ENCODE measurements at regions not wholly inside any gene's neighbourhood (a gene's known extent, or its start where the extent isn't known, plus 50 kb on each side); places are given as distances from the start of the nearest gene placed in this dataset.
A peak's percentile ranks its signal among the peaks of the same experiment; 100 is the strongest.

GRCh38 chr2:120439637-120440384 is 93.9 kb downstream of the INHBB start:
- 91 to 93% methylated on average over 19 of the region's 19 CpGs for WGBS, 2 donors
- intact Hi-C loops (cut with DNase I) = no loop called here
- Histone ChIP-seq H3K9me3 (no peaks in the 10 kb centered on the region), H3K27ac (no peak overlapping the region), H3K4me1 (peaks cover 11 to 13% of the 10 kb centered on the region in 2 donors), H3K4me3 (replicated peaks in 1 of 3) (no peak overlapping the region), H3K36me3 (no peaks in the 10 kb centered on the region), H3K27me3 (no peaks in the 10 kb centered on the region)
- TF ChIP-seq CTCF (IDR thresholded peaks at IDR 0.05) (no peak), POLR2A (IDR thresholded peaks at IDR 0.05) (no peak)
- no peak for DNase-seq

GRCh38 chr2:120440521-120441350 is 94.8 kb downstream of the INHBB start:
- DNase-seq = no peak
- Histone ChIP-seq H3K36me3 (no peaks in the 10 kb centered on the region), H3K27ac (no peak overlapping the region), H3K9me3 (no peaks in the 10 kb centered on the region), H3K27me3 (no peaks in the 10 kb centered on the region), H3K4me1 (peaks cover 13 to 16% of the 10 kb centered on the region in 2 donors), H3K4me3 (replicated peaks in 1 of 3) (no peak overlapping the region)
- TF ChIP-seq CTCF (IDR thresholded peaks at IDR 0.05) (no peak), POLR2A (IDR thresholded peaks at IDR 0.05) (no peak)
- intact Hi-C loops (cut with DNase I) = no loop called here
- WGBS, 2 donors = 93 to 95% methylated on average over 14 to 17 of the region's 17 CpGs

DNA sequence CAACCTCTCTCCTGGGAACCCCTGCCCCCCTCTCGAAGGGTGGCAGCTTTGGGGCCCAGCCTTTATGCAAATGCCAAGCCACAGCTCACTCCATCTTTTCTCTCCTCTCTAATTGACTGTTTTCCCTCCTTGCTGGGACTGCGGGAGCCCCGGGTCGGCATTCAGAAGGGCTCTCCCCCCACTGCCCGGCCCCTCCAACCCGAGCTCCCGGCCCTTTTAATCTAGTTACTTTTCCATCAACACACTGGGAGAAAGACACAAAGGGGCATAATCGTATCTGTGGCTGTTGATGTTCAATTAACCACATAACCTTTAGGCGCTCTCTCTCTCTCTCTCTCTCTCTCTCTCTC is 95.4 kb downstream of the INHBB start:
- TF ChIP-seq CTCF (IDR thresholded peaks at IDR 0.05) (no peak), POLR2A (IDR thresholded peaks at IDR 0.05) (no peak)
- Histone ChIP-seq H3K27ac (no peak overlapping the region), H3K36me3 (no peaks in the 10 kb centered on the region), H3K27me3 (no peaks in the 10 kb centered on the region), H3K4me1 (peaks cover 13 to 16% of the 10 kb centered on the region in 2 donors), H3K9me3 (no peaks in the 10 kb centered on the region), H3K4me3 (replicated peaks in 1 of 3) (no peak overlapping the region)
- WGBS, 2 donors = 79 to 86% methylated on average over 9 of the region's 9 CpGs
- intact Hi-C loops (cut with DNase I) = no loop called here
- DNase-seq = no peak

- intact Hi-C loops (cut with DNase I) = no loop called here
Observed at GRCh38 chr2:120441744-120442471, 96.0 kb downstream of the INHBB start.

More at GRCh38 chr2:120441744-120442471, 96.0 kb downstream of the INHBB start:
- no peak overlapping the region for H3K27ac ChIP-seq
- WGBS, 2 donors = 10 to 11% methylated on average over 27 to 30 of the region's 41 CpGs
- no peaks in the 10 kb centered on the region for H3K9me3 ChIP-seq
- H3K27me3 ChIP-seq = no peaks in the 10 kb centered on the region
- no peaks in the 10 kb centered on the region for H3K36me3 ChIP-seq
- DNase-seq = peak; percentile 64 to 70
- H3K4me3 ChIP-seq (replicated peaks in 1 of 3) = peak overlapping the region in 1 of 3 donors; percentile 23
- H3K4me1 ChIP-seq = peaks cover 13 to 16% of the 10 kb centered on the region in 2 donors
- TF ChIP-seq CTCF (IDR thresholded peaks at IDR 0.05) = no peak
- TF ChIP-seq POLR2A (IDR thresholded peaks at IDR 0.05) = no peak
